ENCODE measurements at regions not wholly inside any gene's neighbourhood (a gene's known extent, or its start where the extent isn't known, plus 50 kb on each side); places are given as distances from the start of the nearest gene placed in this dataset.
"Not testable (repeated sequence)": the region's sequence is repeated elsewhere in the genome, so short reads cannot be mapped to it uniquely, and the experiment has no call there.

DNA sequence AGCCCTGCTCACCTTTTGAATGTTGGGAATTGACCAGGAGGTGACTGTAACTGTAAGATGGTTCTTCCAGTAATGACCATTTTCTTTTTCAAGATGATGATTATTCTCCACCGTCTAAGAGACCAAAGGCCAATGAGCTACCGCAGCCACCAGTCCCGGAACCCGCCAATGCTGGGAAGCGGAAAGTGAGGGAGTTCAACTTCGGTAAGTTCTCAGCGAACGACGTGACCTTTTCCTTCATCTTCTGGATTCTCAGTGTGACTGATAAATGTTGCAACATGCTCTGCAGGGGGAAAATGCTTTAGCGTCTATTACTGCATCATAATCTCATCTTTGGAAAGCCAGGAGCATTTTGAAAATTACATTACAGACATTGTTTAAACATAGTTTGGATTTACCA lies 89.5 kb upstream of the SPDYE9 start:
- DNase-seq = not testable (repeated sequence)

DNA sequence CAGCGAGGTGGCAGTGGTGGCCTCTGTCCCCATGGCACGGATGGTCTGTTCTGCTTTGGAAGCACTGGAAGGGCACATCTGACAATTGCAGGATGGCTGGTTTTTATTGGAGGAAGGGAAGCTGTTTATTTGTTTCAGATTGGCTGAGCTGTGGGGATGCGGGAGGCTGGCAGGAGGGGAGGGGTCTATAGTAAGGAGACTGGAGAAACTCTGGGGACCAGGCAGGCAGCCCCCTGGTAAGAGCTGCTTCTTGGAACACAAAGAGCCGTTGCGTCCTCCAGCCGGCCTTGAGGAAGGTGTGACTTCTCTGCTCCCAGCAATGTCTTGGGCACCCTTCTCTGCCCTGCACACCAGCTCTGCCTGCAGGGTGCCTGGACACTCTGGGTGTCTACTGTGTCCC lies 85.1 kb upstream of the SPDYE9 start:
- not testable (repeated sequence) for DNase-seq

DNA sequence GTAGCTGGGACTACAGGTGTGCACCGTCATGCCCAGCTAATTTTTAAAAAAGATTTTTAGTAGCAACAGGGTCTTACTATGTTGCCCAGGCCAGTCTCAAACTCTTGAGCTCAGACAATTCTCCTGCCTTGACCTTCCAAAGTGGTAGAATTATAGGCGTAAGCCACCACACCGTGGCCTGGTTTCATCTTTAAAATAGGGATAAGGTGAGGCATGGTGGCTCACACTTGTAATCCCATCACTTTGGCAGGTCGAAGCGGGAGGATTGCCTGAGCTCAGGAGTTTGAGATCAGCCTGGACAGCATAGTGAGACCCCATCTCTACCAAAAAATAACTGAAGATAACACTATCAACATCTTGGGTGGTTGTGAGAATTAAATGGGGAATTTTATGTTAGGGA lies 84.6 kb upstream of the SPDYE9 start:
- not testable (repeated sequence) for DNase-seq

DNA sequence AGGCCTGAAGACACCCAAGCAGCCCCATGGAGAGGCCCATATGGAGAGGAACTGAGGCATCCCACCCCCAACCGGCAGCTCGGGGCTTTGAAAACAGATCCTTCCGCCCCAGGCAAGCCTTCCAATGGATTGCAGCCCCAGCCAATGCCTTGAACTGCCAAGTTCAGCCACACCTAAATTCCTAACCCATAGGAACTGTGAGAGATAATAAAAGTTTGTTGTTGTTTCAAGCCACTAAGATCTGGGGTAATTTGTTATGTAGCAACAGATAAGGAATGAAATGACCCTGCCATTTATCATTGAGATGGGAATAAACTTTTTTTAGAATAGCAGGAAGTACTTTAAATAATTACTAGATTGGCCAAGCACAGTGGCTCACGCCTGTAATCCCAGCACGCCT lies 80.3 kb upstream of the SPDYE9 start:
- not testable (repeated sequence) for DNase-seq

DNA sequence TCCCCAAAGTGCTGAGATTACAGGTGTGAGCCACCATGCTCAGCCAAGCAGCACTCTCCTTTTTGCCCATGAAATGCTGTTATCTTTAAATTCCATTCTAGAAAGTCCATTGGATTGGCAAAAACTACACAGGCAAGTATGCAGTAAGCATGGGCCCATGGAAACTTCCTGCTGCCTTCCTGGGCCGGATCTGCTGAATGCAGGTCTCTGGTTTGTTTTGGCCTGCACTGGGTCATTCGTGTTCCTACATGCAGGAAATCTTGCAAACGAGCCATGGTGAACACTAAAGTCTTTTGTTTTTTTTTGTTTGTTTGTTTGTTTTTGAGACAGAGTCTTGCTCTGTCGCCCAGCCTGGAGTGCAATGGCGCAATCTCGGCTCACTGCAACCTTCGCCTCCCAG lies 76.8 kb upstream of the SPDYE9 start:
- DNase-seq = not testable (repeated sequence)

DNA sequence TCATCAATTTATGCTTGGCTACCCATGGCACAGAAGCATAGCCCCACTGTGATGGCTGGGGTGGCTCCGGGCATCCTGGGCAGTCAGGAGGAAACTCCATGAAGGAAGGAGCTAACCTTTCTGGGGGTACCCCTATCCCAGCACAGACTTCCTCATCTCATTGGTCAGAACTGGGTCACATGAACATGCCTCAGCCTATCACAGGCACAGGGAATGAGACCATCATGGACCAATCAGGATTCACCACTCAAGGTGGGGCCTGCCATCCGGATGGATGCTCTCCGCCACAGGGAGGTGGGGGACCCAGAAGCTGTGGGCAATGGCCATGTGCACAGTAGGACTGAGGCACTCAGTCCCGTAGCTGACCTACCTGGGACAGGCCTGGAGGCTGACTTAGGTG lies 75.9 kb upstream of the SPDYE9 start:
- not testable (repeated sequence) for DNase-seq

DNA sequence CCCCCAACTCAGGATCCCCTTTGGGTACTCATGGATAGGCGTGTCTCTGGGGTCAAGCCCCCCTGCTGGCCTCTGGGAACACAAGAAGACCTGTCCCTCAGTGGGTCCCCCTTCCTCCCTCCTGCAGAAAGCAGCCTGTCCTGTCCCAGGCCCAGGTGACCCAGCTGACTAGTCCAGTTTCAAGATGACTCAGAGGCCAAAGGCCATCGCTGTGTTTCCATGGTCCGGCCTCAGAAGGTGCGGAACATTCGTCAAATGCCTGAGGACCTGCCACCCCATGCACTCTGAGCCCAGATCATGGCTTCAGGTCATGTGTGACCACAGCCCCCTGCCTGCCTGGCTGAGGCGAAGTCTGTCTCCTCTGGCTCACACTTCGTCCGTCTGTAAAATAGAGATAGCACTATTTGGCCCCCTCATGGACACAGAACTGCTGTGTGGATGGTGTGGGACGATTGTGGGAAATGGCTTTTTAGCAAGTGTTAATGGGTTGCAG lies 71.4 kb upstream of the SPDYE9 start:
- not testable (repeated sequence) for DNase-seq

DNA sequence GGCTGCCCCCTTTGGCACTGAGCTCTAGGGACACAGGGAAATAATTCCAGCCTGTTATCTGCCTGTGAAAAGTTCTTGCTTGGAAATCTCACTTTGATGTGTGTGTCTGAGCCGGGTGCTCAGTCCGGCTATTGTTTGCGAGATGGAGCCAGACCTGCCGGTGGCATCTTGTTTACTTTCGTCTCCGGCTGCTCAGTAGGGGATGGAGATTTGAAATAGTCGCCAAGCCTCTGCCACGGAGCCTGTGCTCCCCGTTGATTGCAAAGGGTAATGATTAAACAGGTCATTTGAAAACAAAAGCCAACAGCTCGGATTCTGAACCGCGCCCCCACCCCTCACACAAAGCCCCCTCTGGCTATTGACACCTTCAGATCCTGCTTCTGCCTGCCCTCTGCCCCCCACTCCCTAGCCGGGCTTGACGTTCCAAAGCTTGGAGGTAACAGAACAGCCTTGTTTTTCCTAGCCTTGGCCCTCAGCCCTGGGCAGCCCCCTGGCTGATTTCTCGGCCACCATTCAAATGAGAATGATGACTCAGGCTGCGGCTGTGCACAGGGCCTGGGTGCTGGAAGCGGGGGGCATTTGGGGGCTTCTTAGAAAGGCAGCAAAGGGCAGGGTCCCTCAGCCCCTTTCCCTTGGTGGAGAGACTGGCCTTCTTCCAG lies 70.8 kb upstream of the SPDYE9 start:
- not testable (repeated sequence) for DNase-seq

DNA sequence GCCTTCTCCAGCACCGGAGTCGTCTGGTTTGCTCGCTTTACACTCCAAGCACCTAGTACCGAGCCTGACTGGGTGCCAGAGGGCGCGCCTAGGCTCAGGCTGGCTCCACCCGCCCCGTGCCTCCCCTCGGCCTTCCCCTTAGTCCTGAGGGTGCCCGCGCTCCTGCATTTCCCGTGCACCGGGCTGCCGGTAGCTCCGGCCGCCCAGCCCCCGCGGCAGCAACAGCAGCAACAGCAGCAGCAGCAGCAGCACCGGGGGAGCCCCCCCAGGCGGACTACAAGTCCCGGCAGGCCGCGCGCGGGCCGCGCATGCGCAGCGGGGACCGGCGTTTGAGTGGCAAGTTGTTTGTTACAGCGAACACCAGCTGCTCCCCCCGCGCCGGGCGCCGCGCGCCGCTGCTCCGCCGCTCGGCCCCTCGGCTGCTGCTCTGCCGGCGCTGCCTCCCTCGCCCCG lies 68.8 kb upstream of the SPDYE9 start:
- DNase-seq = peak; percentile 11

DNA sequence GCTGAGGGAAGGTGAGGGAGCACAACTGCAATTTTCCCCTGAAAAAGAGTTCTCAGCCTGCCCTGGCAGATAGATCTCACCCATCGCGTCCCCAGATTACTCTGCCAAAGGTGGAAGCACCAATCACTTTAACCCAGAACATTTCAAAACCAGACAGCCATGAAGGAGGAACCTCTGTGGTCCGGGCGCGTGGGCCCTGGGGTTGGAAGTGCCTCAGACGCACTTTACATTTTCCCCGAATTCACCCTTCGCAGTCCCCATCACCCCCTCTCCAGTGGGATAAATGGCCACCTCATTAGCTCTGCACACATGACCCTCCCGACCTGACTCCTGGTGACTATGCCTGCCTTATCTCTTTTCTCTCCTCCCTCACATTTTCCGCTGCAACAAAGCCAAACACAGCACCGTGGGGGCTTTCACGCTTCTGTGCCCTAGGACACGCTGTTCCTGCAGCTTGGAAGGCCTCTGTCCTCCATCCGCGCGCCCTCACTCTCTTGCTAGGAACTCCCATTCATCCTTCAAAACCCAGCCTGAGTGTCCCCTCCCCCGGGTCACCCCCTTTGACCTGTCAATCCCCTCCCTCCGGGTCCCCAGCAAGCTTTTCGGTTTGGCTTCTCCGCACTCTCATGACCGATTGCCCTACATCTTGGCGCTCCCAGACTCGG lies 68.2 kb upstream of the SPDYE9 start:
- DNase-seq = not testable (repeated sequence)

DNA sequence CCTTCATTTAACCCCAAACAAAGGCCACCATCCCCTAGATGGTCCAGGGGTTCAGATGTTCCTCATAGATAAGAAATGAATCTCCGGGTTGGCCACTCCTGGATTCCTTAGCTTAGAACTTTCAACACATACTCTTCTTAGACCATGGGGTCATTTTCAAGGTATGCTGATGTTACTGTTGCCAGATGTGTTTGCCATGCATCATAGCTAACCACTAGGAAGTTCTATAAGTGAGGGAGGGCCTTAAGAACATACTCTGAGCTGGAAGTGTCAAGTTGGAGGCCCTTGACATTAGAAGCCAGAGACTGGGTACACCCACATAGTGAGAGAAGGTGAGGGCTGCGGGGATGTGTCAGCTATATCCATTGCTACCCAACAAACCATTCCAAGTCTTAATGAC lies 62.7 kb upstream of the SPDYE9 start:
- not testable (repeated sequence) for DNase-seq

DNA sequence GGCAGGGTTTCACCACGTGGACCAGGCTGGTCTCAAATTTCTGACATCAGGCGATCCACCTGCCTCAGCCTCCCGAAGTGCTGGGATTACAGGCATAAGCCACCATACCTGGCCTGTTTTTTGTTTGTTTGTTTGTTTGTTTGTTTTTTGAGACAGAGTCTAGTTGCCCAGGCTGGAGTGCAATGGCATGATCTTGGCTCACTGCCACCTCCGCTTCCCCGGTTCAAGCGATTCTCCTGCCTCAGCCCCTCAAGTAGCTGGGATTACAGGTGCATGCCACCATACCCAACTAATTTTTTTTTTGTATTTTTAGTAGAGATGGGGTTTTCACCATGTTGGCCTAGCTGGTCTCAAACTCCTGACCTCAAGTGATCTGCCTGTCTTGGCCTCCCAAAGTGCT lies 61.8 kb upstream of the SPDYE9 start:
- DNase-seq = not testable (repeated sequence)

DNA sequence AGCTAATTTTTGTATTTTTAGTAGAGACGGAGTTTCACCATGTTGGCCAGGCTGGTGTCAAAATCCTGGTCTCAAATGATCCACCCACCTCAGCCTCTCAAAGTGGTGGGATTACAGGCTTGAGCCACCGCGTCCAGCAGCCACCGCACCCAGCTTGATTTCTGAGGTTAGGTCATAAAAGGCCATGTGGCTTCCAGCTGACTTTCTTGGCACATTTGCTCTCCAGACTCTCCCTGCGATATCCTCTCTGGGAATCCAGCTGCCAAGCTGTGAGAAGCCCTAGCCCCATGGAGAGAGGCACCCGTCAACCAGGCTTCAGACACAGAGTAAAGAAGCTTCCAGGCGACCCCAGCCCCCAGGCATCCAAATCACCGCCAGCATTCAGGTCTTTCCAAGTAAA lies 58.2 kb upstream of the SPDYE9 start:
- not testable (repeated sequence) for DNase-seq

DNA sequence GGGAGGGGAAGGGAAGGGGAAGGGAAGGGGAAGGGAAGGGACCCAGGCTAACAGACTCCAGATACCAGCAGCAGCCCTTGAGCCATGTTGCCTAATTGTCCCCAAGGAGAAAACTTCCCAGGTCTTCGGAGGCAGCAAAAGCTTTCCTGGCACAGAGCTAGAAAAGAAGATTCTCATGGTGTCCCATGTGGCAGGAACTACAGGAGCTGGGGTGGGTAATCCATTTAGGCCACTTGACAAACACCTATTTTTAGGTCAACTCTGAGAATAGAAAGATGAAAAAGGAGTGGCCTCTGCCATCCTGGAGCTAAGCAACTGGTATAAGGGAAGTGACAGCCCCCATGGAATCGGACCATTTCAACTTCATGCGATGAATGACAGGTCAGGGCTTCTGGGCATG lies 52.1 kb upstream of the SPDYE9 start:
- not testable (repeated sequence) for DNase-seq
